OCI-LY1 (cell line): ENCODE measurements at regions not wholly inside any gene's neighbourhood (a gene's known extent, or its start where the extent isn't known, plus 50 kb on each side); places are given as distances from the start of the nearest gene placed in this dataset.

Experiments
- H2AFZ ChIP-seq: fragments of 200-600 bp; sonication (generic), shearing (Covaris generic); 2 replicates; pipeline ENCODE4 v1.6.0; 2014; ENCODE audit warnings: antibody characterized with exemption, mild to moderate bottlenecking, low read length
- H3F3A ChIP-seq: fragments of 200-600 bp; sonication (generic), shearing (Covaris generic); 2 replicates; pipeline ENCODE4 v1.6.0; 2014; ENCODE audit warnings: mild to moderate bottlenecking, antibody characterized with exemption, low read length, moderate library complexity; ENCODE audit not compliant: insufficient read depth
- H3K27ac ChIP-seq: fragments of 200-600 bp; sonication (generic); 2 replicates; pipeline ENCODE4 v1.5.1; 2014; ENCODE audit warnings: low read length, mixed run types, mild to moderate bottlenecking, low read depth; ENCODE audit not compliant: poor library complexity, severe bottlenecking
- H3K27me3 ChIP-seq: fragments of 200-600 bp; sonication (generic); 2 replicates; pipeline ENCODE4 v1.6.0; 2014; ENCODE audit warnings: antibody characterized with exemption, mild to moderate bottlenecking, low read length, moderate library complexity; ENCODE audit not compliant: insufficient read depth
- H3K36me3 ChIP-seq: fragments of 200-600 bp; sonication (generic); 2 replicates; pipeline ENCODE4 v1.6.1; 2014; ENCODE audit warnings: mild to moderate bottlenecking, antibody characterized with exemption, low read length, moderate library complexity, mixed read lengths; ENCODE audit not compliant: insufficient read depth
- H3K4me1 ChIP-seq: fragments of 200-600 bp; sonication (generic); 2 replicates; pipeline ENCODE4 v1.5.1; 2014; ENCODE audit warnings: mild to moderate bottlenecking, low read length, moderate library complexity; ENCODE audit not compliant: insufficient read depth, severe bottlenecking
- H3K4me2 ChIP-seq: fragments of 200-600 bp; sonication (generic), shearing (Covaris generic); 2 replicates; pipeline ENCODE4 v1.6.1; 2014; ENCODE audit warnings: low read length
- H3K4me3 ChIP-seq: fragments of 200-600 bp; sonication (generic); 2 replicates; pipeline ENCODE4 v1.5.1; 2014; ENCODE audit warnings: low read length, low read depth, mild to moderate bottlenecking, mixed read lengths; ENCODE audit not compliant: poor library complexity, severe bottlenecking
- H3K79me2 ChIP-seq: fragments of 200-600 bp; shearing (Covaris generic); 2 replicates; pipeline ENCODE4 v1.6.1; 2016; ENCODE audit warnings: mixed run types, low read length, mixed read lengths; ENCODE audit not compliant: insufficient read depth
- H3K9ac ChIP-seq: fragments of 200-600 bp; sonication (generic), shearing (Covaris generic); 2 replicates; pipeline ENCODE4 v1.6.1; 2014; ENCODE audit warnings: mild to moderate bottlenecking, low read length, mixed read lengths
- H3K9me2 ChIP-seq: fragments of 200-600 bp; sonication (generic), shearing (Covaris generic); 2 replicates; pipeline ENCODE4 v1.6.1; 2014; ENCODE audit warnings: low read depth, mild to moderate bottlenecking, low read length, mixed read lengths
- H3K9me3 ChIP-seq: fragments of 200-600 bp; shearing (Covaris generic); 2 replicates; pipeline ENCODE4 v1.6.1; 2014; ENCODE audit warnings: low read length, mixed read lengths
- H4K20me1 ChIP-seq: fragments of 200-600 bp; sonication (generic), shearing (Covaris generic); 2 replicates; pipeline ENCODE4 v1.6.0; 2016; ENCODE audit warnings: mild to moderate bottlenecking, low read length; ENCODE audit not compliant: insufficient read depth
- CTCF ChIP-seq: fragments of 200-600 bp; sonication (generic), shearing (Covaris generic); IDR thresholded peaks from 2 replicates; pipeline ENCODE4 v1.5.1; 2017; ENCODE audit warnings: mild to moderate bottlenecking, antibody characterized with exemption, low read length, moderate library complexity, mixed read lengths
- EZH2 ChIP-seq: fragments of 200-600 bp; sonication (generic), shearing (Covaris generic); IDR thresholded peaks from 2 replicates; pipeline ENCODE4 v1.8.0; 2017; ENCODE audit warnings: borderline replicate concordance, mixed run types, mild to moderate bottlenecking, antibody characterized with exemption, low read length, moderate library complexity, mixed read lengths

GRCh38 chr10:61318429-61318828, 134.8 kb downstream of the TMEM26 start:
- Histone ChIP-seq H3K27me3 (no peaks in the 10 kb centered on the region), H4K20me1 (no peaks in the 10 kb centered on the region), H3K9me3 (no peaks in the 10 kb centered on the region), H3K36me3 (no peaks in the 10 kb centered on the region), H2AFZ (no peak overlapping the region), H3K4me1 (no peaks in the 10 kb centered on the region), H3K4me3 (no peak overlapping the region), H3K4me2 (no peak overlapping the region), H3F3A (no peaks in the 10 kb centered on the region), H3K9ac (no peak overlapping the region), H3K9me2 (no peaks in the 10 kb centered on the region), H3K27ac (no peak overlapping the region), H3K79me2 (no peaks in the 10 kb centered on the region)
- TF ChIP-seq CTCF = no peak
- no peak for TF ChIP-seq EZH2

GRCh38 chr10:61317706-61318105, 135.5 kb downstream of the TMEM26 start:
- H3K36me3 ChIP-seq = no peaks in the 10 kb centered on the region
- no peaks in the 10 kb centered on the region for H3F3A ChIP-seq
- H4K20me1 ChIP-seq = no peaks in the 10 kb centered on the region
- no peaks in the 10 kb centered on the region for H3K4me1 ChIP-seq
- H3K27ac ChIP-seq = no peak overlapping the region
- H3K27me3 ChIP-seq = no peaks in the 10 kb centered on the region
- no peak overlapping the region for H3K4me3 ChIP-seq
- H3K4me2 ChIP-seq = no peak overlapping the region
- no peak overlapping the region for H3K9ac ChIP-seq
- H3K9me3 ChIP-seq = no peaks in the 10 kb centered on the region
- no peaks in the 10 kb centered on the region for H3K9me2 ChIP-seq
- H3K79me2 ChIP-seq = no peaks in the 10 kb centered on the region
- no peak overlapping the region for H2AFZ ChIP-seq
- TF ChIP-seq CTCF = no peak
- no peak for TF ChIP-seq EZH2

- Histone ChIP-seq H3K4me3 (no peak overlapping the region), H2AFZ (no peak overlapping the region), H3K9ac (no peak overlapping the region), H4K20me1 (no peaks in the 10 kb centered on the region), H3F3A (no peaks in the 10 kb centered on the region), H3K9me2 (no peaks in the 10 kb centered on the region), H3K4me2 (no peak overlapping the region), H3K4me1 (no peaks in the 10 kb centered on the region), H3K36me3 (no peaks in the 10 kb centered on the region), H3K27ac (no peak overlapping the region), H3K9me3 (no peaks in the 10 kb centered on the region), H3K79me2 (no peaks in the 10 kb centered on the region), H3K27me3 (no peaks in the 10 kb centered on the region)
- TF ChIP-seq CTCF (no peak), EZH2 (no peak)
Measured at GRCh38 chr10:61316676-61317265, 136.4 kb downstream of the TMEM26 start.
